ENCODE measurements at regions not wholly inside any gene's neighbourhood (a gene's known extent, or its start where the extent isn't known, plus 50 kb on each side); places are given as distances from the start of the nearest gene placed in this dataset.

GRCh38 chr10:83283151-83283550, 856.2 kb upstream of the GHITM start:
- no peak for TF ChIP-seq CTCF (IDR thresholded peaks at IDR 0.05)

GRCh38 chr10:83287374-83287773, 851.9 kb upstream of the GHITM start:
- DNase-seq (ENCODE audit: low spot score) (no peak), ATAC-seq (ENCODE audit: low FRiP score) (no peak)
- no peak for TF ChIP-seq CTCF (IDR thresholded peaks at IDR 0.05)

More at GRCh38 chr10:83283151-83283550, 856.2 kb upstream of the GHITM start:
- ATAC-seq (ENCODE audit: low FRiP score) = no peak
- DNase-seq (ENCODE audit: low spot score) = no peak

- DNase-seq (ENCODE audit: low spot score) = no peak
- ATAC-seq (ENCODE audit: low FRiP score) = no peak
- no peak for TF ChIP-seq CTCF (IDR thresholded peaks at IDR 0.05)
Measured at GRCh38 chr10:83289373-83289772, 849.9 kb upstream of the GHITM start.

- TF ChIP-seq CTCF (IDR thresholded peaks at IDR 0.05) = no peak
- no peak for DNase-seq (ENCODE audit: low spot score)
- ATAC-seq (ENCODE audit: low FRiP score) = no peak
Measured at GRCh38 chr10:83289948-83290347, 849.4 kb upstream of the GHITM start.

GRCh38 chr10:83301732-83302131, 837.6 kb upstream of the GHITM start:
- no peak for TF ChIP-seq CTCF (IDR thresholded peaks at IDR 0.05)
- no peak for DNase-seq (ENCODE audit: low spot score)
- no peak for ATAC-seq (ENCODE audit: low FRiP score)

GRCh38 chr10:83302623-83303022, 836.7 kb upstream of the GHITM start:
- DNase-seq (ENCODE audit: low spot score) (no peak), ATAC-seq (ENCODE audit: low FRiP score) (no peak)
- TF ChIP-seq CTCF (IDR thresholded peaks at IDR 0.05) = no peak

GRCh38 chr10:83310688-83311087, 828.6 kb upstream of the GHITM start:
- no peak for DNase-seq (ENCODE audit: low spot score)
- TF ChIP-seq CTCF (IDR thresholded peaks at IDR 0.05) = no peak
- ATAC-seq (ENCODE audit: low FRiP score) = no peak
